Muscle of back (tissue), 3 donors: ENCODE measurements at regions not wholly inside any gene's neighbourhood (a gene's known extent, or its start where the extent isn't known, plus 50 kb on each side); places are given as distances from the start of the nearest gene placed in this dataset.
"Not testable (repeated sequence)": the region's sequence is repeated elsewhere in the genome, so short reads cannot be mapped to it uniquely, and the experiment has no call there.

Experiments used
- DNase-seq, 3 donors: peaks; one replicate each; pipeline versions ENCODE4 v3.0.0 to v3.0.0-alpha.2; 2013

DNA sequence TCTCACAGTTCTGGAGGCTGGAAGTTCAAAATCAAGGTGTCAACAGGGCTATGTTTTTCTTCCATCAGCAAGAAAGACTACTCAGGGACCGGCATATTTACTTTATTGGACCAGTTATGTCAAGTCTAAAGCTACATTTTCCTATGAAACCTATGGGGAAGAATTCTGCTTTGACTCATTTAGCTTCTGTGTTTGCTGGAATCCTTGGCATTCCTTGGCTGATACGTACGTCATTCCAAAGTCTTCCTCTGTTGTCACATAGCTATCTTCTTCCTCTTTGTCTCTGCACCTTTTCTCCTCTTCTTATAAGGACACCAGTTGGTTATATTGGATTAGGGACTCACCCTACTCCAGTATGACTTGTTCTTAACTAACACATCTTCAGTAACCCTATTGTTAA is 137.4 kb upstream of the FBXO11 start:
- DNase-seq, result no peak

DNA sequence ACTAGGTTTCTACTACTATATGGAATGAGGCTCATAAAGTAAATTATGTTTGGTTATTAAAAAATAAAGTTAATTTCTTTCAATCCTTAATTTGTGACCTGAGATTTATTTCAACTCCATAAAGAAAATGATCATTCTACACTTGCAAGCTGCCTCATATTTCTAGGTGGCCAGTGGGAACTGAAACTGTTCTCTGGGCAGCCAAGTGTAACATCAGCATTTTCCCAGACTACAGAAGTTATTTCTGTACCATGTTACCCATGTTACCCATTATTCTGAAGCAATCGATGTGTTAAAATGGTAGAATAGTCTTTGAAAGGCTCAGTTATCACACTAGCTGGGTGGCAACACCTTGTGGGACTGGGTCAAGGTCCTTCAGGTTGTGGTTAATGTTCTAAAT is 139.3 kb upstream of the FBXO11 start:
- DNase-seq, result peak in 1 of 3 donors; percentile 15

DNA sequence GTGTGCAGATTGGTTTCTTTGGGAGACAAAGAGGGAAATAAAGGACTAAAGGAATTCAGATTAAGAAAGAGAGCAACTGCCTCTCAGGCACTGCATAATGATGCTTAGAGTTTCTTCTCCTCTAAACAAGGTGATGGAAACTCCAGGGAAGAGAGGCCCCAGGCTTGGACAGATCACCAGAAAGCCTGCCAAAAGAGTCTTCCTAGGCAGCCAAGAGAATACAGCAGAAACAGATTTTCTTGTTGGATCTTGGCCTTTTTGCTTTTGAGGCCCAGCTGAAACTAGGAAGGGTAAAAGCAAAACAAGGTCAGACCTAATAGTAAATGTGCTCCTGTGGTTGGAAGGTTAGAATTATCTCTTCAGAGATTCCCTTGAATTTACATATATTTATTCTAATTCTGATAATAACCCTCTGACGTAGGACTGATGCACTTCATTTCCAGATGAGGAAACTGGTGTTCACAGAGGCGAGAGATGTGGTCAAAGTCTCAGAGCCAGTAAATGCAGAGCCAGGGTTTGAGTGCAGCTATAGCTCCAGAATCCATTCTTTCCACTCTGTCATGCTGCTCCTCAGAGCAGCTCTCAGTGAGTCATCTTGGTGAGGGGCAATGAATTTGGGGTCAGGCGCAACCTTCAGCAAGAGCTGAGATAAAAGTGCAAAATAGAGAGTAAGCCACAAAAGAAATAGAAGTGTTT is 142.3 kb upstream of the FBXO11 start:
- peak; percentile 73 to 93 (median 84) for DNase-seq

DNA sequence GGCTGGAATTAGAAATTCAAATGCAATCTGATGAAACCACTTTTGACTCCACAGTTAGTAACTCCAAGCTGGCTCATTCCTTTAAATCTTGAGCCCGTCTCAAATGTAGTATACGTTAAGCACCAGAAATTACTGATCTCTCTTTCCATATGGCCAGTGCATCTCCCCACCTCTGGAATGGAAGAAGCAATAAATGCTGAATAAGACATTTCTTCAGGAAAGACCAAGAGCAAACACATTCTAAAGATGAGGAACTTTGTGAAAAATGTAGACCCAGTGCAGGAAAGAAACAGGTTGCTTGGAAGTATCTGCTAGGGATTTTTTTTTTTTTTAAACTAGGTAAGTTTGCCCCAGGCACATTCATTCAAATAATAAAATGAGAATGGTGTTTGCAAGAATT is 143.1 kb upstream of the FBXO11 start:
- DNase-seq, result no peak

DNA sequence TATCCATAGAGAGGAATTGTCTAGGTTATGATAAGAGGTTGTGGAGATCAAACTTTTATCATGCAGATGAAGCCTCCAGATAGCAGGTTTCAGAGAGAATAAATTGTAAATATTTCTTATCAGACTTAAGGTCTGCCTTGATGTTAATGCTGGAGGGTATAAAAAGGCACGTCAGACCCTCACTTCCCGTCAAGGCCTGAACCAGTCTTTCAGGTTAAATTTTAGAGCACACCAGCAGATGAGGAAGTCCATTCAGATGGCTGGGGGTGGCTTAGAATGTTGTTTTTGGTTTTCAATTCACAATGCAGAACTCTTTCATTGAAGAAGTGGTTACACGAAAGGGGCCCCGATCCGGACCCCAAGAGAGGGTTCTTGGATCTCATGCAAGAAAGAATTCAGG is 144.4 kb upstream of the FBXO11 start:
- no peak for DNase-seq

DNA sequence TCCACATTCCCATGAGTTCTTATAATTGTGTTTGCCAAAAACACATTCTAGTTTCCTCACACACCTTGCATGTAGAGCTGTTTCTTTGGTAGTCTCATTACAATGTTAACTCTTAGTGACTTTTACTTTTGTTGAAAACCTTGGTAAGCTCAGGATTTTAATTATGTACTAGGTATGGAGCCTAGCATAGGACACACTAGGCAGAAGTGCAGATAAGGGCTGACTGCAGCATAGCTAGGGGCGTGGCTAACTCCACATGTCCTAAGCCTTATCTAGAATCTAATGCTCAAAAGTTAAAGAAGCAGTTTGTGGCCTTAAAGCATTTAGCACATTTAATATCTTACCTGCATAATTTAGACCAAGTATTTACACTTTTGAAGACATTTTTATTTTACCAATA is 153.7 kb upstream of the FBXO11 start:
- no peak for DNase-seq

DNA sequence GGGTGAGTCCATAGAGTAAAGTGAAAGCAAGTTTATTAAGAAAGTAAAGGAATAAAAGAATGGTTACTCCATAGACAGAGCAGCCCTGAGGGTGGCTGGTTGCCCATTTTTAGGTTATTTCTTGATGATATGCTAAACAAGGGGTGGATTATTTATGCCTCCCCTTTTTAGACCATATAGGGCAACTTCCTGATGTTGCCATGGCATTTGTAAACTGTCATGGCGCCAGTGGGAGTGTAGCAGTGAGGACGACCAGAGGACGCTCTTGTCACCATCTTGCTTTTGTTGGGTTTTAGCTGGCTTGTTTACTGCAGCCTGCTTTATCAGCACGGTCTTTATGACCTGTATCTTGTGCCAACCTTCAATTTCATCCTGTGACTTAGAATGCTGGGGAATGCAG is 155.4 kb upstream of the FBXO11 start:
- not testable (repeated sequence) for DNase-seq

DNA sequence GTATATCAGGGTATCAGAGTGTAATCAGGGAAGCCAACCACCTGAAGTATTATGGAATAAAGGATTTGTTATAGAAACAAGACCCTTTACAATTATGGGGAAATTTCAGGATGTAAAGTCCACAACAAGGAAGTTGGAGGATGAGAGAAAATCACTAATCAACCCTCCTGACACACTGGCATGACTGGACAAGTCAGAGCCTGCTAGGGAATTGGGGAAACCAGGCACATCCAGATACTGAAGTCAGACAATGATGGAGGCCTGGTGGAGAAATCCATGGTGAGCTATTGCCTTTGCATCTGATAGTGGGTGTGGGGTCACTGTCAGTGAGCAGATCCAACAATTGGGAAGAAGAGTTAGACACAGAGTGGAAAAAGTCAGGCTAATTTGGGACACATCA is 158.8 kb upstream of the FBXO11 start:
- no peak for DNase-seq

DNA sequence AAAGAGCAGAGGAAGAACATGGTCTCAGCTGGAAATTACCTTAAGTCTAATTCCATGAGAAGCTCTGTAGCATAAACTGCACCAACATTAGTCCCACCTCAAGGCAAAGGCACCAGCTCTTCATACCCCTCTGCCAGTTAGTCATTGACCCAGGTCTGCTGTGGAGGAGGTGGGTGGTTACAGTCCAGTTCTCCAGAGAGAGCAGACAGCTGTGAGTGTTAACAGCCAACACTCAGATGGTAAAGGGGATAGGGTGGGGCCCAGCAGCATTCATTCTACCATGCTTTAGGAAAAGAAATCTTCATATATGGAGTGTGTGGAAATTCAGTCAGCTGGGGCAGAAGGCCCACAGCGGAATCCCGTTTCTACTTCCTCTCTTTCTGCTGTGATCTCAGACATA is 159.7 kb upstream of the FBXO11 start:
- no peak for DNase-seq

DNA sequence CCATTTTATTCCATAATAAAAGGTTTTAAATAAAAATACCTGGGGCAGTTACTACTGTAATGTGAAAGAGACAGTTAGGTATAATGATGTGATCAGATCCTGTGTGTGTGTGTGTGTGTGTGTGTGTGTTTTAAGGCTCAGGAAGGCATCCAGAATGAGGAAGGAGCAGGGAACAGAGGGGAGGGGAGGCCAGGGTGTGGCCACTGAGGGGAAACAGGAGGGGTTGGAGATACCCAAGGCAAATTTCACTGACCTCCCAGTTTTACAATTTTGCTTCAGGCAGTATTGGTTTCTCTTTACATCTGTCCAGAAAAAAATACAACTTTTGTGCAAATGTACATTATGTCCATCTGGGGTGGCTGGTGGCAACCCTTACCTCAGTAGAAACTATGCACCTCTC is 163.5 kb upstream of the FBXO11 start:
- no peak for DNase-seq

DNA sequence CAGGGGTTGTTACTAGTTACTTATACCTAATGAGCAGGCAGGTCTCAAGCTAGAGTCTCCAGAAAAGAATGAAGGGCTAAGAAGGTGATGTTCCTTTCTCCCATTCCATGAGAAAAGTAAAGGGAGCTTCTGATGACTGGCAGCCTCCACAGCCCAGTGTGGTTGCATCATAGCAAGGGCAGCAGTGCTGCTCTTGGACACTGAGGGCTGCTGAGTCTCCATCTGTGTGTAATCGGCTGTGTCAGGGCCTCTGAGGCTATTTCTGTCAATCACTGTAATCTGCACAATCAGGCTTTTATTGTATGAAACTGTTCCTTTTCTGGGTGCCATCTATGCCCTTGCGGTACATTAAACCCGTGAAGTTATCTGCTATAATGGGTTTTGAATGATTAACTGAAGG is 164.1 kb upstream of the FBXO11 start:
- no peak for DNase-seq

DNA sequence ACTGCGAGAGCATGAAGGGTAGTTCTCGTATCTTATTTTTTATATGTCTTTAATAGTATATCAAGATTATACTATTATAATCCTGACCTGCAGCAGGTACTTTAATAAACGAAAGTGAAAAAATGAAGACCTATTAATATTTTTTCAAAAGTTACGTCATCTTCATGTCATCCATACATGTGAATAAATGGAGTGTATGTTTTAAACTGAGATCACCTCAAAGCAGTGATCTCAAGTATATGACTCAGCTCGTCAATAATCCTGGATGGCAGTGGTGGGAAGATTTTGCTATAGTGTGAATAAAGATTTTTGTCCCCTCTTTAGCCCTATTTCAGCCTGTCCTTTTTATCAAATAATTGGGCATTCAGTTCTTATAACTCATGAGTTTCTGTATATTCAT is 166.3 kb upstream of the FBXO11 start:
- DNase-seq, result no peak

DNA sequence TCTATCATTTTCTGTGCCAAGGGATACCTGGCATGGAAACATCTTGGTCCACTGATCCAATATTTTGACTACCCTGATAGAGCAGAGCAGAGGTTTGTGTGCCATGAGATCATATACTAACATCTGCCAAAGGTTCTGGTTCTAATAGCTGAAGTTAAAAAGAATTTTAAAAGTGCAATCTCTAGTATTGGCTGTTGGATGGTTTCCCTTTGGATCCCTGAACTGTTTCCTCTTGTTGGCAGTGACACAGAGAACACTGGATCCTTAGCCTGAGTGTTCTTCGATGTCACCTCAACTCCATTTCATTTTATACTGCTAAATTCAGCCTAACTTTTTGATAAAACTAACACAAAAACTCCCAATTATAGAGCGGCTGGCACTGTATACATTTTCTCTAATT is 169.3 kb upstream of the FBXO11 start:
- peak in 2 of 3 donors; percentile 27 to 34 for DNase-seq

DNA sequence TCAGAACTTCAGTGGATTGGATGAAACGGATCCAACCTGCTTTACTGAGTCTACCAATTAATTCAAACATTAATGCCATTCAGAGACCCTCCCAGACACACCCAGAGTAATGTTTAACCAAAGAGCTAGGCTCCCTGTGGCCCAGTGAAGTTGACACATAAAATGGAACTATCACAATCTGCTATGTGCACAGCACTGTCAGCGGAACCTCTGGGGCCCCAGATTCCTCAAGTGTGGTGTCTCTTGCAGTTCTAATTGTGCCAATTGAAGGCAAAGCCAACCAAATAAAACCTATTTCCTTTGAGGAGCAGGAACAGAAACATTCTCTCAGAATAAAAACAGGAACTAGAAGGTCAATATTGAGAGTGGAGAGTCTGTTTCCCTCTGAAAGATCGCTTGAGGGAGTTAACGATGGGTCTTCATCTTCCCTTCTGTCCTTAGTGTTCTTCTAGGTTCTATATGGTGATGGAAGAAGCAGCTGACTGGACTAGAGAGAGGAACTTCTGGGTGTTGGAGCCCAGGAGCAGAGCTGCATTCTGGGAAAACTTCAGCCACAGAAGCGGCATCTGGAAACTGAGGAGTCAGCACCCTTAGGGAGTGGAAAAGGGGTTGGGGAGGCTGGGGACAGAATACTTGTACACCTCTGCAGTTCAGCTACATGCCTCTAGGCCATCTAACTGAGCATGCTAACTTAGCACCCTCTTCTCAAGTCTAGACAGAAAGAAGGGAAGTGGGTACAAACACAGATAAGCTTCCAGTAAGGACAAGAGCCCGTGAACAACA is 174.4 kb upstream of the FBXO11 start:
- DNase-seq, result peak in 1 of 3 donors; percentile 21

DNA sequence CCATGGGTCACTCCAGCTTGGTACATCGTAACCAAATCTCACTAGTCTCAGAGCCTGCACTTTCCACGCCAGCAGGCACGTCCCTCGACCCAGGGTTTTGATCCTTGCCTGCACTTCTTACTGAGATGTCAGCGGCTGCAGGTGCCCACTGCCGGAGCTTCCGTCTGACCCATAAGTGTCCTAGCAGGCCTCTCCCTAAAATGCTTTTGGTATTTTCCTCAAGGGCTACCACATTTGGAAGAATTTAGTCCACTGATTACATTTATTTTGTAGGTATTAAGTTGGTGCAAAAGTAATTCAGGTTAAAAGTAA is 175.0 kb upstream of the FBXO11 start:
- no peak for DNase-seq

DNA sequence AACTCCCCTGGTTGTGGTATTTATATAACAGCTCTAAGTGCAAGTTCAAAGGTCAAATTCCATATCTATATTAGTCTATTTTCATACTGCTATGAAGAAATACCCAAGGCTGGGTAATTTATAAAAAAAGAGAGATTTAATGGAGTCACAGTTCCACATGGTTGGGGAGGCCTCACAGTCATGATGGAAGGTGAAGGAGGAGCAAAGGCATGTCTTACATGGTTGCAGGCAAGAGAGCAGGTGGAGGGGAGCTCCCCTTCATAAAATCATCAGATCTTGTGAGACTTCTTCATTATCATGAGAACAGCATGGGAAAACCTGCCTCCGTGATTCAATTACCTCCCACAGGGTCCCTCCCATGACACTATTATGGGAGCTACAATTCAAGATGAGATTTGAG is 179.6 kb upstream of the FBXO11 start:
- DNase-seq, result no peak

DNA sequence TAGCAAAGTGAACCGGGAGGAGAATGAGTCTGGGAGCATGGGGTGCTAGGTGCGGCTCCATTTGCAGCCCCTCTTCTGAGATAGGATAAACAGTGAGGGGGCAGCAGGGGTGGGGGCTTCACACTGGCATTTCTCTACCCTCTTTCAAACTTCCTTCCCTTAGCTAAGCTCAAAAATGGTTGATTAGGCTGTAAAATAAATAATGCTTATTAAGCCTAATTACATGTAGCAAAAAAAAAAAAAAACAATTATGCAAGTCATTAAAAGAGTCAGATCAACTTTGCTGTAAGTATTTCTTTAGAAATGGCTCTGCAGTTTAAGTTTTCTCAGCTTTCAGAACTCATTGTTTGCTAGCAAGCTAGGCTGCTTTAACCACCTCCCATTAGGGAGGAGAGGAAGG is 182.7 kb upstream of the FBXO11 start:
- no peak for DNase-seq

DNA sequence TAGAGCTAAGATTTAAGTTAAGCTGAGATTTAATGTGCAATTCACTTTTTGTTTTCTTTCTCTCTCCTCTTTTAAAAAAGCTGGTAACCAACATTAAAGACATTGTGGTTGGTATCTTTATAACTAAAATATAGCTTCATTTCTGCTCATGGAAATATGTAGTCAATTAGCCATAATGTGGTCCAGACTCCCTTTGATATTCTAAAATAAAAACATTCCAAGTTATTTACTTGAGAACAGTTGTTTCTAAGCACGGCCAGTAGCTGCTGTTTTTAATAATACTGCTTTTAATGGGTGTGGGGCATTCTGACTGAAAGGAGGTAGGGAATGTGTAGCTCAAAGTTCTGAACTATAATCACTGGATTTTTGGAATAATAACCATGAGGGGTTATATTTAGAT is 183.3 kb upstream of the FBXO11 start:
- no peak for DNase-seq

DNA sequence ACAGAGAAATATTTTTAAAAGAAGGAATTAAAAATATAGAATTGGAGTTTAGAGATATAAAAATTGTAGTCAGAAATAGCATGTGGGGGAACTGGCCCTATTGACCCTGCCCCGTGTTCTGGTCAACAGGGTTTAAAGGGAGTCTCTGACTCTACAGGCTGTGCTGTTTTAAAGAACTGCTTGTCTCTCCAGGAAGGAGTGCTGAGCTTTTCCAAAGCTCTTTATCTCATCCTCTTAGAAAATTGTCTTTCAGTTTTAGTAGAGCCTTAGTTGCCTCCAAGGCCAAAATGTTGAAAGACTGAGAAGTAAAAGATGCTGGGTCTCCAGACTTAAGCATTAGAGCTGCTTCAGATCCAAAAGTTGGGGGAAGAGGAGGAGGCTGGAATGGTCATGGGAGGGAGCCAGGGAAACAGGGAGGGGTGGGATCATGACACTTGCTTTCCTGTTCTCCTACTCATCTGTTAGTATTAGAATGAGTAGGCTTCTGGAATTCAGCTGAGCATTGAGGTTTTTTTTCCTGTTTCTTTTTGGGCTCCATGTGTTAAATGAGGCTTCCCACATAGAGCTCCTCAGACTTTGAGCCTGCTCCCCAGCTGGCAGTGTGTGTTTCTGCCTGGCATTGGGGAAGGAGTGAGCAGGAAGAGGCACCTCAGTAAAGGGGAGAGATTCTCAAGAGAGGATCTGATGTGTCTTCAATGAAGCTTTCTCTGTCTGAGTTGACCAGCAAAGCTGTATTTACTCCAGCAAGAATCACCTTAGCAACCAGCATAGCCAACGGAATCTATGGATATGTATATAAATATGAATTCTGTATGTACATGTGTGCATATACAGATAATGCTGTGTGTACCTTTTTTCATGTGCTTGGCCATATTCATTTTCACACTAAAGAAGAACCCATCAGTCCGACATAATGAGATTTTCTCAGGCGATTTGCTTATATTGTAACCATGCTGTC is 186.8 kb upstream of the FBXO11 start:
- DNase-seq, result no peak

DNA sequence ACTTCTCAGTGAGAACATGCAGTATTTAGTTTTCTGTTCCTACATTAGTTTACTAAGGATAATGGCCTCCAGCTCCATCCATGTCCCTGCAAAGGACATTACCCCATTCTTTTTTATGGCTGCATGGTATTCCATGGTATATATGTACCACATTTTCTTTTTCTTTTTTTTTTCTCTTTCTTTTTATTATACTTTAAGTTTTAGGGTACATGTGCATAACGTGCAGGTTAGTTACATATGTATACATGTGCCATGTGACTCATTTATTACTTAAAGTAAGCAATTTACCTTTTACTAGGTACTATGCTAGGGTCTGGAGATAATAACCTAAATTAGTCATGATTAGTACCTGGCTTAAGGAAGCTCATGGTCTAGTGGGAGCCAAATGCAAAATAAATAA is 190.5 kb upstream of the FBXO11 start:
- DNase-seq, result not testable (repeated sequence)

DNA sequence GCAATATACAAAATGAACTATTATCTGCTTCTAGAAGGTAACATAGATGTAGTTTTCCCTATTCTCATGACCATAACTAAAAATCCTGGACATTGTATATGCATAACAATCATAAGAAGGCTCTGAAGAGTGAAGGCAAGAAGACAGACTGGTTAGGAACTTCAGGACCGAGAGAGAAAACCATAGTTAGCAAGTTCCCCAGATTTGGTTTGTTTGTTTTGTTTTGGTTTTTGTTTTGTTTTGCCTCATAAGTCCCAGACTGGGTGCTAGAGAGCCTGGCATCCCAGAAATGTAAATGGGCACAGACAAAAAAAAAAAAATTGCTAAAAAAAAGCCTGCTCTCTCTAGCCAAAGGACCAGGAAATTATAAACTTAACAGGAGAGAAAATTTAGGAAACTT is 192.2 kb upstream of the FBXO11 start:
- DNase-seq, result no peak

DNA sequence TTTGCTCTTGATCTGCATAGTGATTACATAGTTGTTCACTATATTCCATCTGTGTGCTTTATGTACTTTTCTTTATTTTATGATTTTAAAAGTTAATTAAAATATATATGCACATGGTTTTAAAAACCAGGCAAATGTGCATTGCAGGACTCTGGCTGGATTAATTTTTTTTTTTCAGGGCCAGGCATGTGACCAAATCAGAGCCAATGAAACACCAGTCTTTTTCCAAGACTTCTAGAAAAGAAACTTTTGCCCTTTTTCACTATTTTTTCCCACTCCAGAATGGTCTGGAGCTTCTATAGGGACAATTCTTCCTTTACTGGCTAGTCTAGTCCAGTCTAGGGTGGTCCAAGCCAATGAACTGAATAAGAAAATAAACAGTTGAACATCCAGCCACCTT is 198.1 kb upstream of the FBXO11 start:
- DNase-seq, result no peak

DNA sequence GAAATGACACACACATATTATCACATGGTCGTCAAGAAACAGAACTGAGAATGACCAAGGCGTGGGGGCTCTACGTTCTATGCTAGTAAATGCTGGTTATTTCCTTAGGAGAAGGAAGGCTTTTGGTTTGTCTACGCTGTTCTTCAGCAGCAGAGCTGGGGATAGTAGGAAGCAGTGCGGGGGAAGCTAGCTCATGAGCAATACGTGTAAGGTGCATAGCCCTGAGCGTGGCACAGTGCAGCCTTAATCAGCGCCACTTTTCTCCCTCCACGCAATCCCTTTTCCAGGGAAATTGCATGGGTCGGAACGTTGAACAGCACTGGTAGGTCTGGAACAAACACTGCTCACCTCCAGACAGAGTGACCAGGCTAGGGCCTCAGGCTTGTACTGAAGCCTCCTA is 199.6 kb upstream of the FBXO11 start:
- DNase-seq, result no peak
